Sciatic nerve (tissue), 2 donors: ENCODE measurements at regions not wholly inside any gene's neighbourhood (a gene's known extent, or its start where the extent isn't known, plus 50 kb on each side); places are given as distances from the start of the nearest gene placed in this dataset.

Experiments used
- ATAC-seq: fragments of 200-7000 bp; cut with Tn5 transposase; one replicate; pipeline ENCODE4 v1.9.1; 2020; ENCODE audit warnings: mild to moderate bottlenecking, moderate library complexity
- DNase-seq: peaks from one replicate; pipeline ENCODE4 v3.0.0-alpha.2; 2020; ENCODE audit warnings: low spot score
- intact Hi-C: fragments of 100-400 bp; cut with DNase I; formaldehyde crosslinking; loops from one replicate; pipeline ENCODE4 v1.14.2; 2022
- donor health status: DM: no; HTN: no; CAD: no.
- donor health status: DM: no; HTN: no; CAD: no.

DNA sequence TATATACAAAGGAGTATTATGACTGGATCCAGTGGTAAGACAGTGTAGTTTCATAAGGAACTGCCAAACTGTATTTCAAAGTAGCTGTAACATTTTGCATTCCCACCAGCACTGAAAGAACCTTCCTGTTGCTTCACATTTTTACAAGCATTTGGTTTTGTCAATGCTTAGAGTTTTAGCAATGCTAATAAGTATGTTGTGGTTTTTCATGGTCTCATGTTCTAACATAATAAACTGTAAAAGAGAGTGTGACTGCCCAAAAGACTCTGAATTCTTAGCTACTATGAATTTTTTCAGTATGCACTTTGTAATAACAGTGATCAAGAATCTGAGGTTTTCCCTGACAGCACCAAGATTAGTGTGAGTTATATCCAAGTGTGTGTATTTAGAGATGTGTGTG is 604.2 kb downstream of the XIRP2 start:
- ATAC-seq, result no peak
- DNase-seq, result no peak
- intact Hi-C loops, result no loop called here

DNA sequence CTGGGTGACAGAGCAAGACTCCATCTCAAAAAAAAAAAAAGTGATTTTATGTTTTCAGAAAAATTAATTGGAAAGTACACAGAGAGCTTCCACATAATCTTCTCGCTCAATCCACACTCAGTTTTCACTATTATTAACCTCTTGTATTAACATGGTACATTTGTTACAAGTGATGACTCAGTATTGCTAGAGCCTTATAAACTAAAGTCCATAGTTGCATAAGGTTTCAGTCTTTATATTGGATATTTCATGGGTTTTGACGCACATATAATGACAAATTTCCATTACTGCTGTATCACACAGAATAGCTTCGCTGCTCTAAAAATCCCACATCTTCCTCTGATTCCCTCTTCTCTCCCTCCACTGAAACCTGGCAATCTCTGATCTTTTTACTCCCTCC is 603.5 kb downstream of the XIRP2 start:
- DNase-seq, result no peak
- intact Hi-C loops, result no loop called here
- no peak for ATAC-seq

DNA sequence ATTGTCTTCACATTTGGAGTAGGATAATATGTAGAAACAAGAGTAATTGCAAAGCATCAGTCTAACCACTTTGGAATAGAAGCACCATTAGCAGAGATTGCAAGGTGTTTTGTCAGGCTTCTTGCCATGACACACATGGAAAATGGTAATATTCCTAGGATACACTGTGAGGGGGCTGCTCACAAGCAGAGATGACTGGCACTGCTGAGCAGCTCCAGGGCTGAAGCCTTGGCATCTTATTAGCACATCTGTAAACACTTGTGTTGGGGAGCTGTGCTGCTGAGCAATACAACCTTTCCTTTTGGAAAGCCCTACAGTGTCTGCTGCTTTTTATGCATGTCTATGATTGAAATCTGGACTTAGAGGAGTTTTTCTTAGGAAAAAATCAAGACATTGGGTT is 602.2 kb downstream of the XIRP2 start:
- DNase-seq, result no peak
- ATAC-seq, result peak; percentile 59
- intact Hi-C loops, result no loop called here

DNA sequence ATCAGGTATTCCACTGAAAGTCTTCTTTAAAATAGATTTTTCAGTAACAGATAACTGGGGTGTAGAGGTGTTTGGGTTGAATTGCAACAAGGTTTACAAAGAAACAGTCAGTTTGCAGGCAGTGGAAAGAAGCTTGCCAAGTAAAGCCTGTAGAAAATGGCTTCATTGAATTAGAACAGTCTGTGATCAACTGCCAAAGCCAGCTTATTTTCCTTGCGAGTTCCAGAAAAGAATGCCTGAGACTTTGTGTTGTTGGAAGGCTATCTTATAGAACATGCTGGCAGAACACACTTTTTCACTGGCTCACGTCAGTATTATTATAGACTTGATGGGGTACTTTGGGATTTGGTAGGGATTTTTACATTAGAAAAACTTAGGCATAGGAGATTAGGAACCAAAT is 601.0 kb downstream of the XIRP2 start:
- no peak for ATAC-seq
- intact Hi-C loops, result no loop called here
- no peak for DNase-seq

DNA sequence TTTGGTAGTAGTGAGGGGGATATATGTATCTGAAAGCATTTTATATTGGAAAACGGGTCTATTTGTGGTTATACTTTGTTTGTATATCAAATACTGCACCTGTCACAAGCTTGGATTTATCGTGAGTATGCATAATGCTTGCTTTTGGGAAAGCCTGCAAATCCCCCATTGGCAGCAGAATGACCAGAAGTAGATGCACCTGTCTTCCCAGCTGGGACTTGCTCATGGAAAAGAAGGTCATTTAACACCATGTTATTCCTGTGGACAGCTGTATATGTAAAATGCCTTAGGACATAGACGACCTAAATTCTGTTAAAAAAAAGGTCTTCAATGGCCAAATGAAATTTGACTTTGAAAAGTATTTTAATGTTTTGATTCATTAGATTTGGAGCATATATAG is 599.4 kb downstream of the XIRP2 start:
- DNase-seq (no peak), ATAC-seq (no peak)
- intact Hi-C loops, result no loop called here

DNA sequence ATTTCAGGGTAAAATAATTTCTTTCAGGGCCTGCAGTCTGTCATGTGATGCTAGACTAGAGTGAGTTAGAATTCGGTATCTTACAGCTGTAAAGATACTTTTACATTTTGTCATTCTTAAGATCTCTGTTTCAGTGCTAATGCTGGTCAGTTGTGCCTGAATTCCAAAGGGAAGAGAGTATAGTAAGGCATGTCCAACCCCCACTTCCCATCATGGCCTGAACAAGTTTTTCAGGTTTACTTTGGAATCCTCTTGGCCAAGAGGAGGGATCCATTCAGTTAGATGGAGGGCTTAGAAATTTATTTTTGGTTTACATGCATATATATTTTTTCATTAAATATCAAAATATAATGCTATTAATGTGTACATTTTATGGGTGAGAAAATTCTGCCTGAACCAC is 596.6 kb downstream of the XIRP2 start:
- intact Hi-C loops, result no loop called here
- no peak for ATAC-seq

DNA sequence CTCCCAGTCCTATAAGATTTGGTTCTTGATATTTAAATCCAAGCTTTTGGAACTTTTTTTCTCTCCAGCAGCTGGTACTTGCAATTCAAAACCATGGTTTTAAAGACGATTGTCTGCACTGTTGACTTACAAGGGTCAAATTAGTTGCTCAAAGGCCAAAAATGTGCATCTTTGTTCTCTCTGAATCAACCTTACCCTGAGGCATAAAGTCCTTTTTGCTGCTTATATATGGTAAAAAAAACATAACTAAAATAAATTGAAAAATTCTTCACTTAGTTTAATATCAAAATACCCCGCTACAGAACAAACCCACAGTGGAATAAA is 592.7 kb downstream of the XIRP2 start:
- DNase-seq (no peak), ATAC-seq (no peak)
- intact Hi-C loops, result no loop called here

More for the DNA sequence above, 596.6 kb downstream of the XIRP2 start:
- DNase-seq, result no peak

DNA sequence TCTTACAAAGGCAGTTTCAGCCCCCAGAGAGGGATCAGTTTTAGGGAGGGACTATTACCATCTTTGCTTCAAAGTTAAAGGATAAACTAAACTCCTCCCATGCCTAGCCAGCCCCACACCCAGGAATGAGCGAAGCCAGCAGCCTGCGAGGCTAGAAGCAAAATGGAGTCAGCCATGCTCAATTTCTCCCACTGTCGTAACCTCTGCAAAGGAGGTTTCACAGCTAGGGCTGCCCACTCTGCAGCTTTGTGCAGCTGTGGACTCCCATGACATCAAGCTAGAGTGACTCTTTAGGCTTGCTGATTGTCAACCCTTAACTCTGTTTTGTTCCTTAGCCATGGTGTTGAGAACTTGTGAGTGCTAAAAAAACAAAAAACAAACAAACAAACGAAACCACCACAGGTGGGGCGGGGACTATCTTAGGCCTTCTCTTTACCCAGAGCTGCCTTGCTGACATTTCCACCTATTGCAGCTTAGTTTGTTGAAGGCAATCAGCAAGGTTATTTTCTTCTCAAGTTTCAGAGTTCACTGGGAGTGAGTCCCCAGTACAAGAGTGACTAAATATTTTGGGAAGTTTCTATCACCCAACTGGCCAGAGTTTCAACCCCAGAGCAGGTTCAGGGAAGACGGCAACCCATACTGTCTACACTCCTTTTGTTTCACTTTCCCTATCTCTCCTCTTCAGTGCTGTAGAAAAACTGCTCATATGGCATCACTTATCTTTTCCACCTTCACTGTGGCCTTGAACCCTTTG is 592.1 kb downstream of the XIRP2 start:
- ATAC-seq (peak; percentile 70), DNase-seq (no peak)
- intact Hi-C loops, result no loop called here

DNA sequence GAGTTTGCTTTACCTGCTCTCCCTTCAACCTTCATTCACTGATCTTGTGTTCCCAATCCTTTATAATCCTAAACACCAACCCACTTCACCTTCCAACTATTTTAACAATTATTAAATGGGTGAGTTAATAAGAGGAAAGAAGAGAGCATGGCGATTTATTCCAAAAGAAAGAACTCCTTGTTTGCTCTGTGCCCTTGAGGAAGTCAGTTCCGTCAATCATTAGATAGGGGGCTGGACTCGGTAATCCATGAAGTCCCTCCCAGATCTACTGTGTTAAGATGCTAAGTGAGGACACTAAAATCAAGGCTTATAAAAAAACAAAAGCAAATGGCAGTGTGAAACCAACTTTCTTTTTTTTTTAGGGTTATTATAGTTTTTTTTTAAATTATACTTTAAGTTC is 589.9 kb downstream of the XIRP2 start:
- no peak for DNase-seq
- intact Hi-C loops, result no loop called here
- ATAC-seq, result no peak

DNA sequence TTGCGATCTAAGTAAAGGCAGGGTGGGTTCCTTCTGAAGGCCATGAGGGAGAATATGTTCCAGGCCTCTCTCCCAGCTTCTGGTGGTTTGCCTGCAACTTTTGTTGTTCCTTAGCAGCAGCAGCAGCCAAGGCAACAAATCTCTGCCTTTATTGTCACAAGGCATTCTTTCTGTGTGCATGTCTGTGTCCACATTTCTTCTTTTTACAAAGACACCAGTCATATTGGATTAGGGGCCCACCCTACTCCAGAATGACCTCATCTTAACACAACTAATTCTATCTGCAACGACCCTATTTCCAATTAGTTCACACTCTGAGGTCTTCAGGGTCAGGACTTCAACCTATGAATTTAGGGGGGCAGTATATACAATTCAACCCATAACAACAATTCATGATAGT is 587.5 kb downstream of the XIRP2 start:
- intact Hi-C loops, result no loop called here
- no peak for ATAC-seq
- no peak for DNase-seq

DNA sequence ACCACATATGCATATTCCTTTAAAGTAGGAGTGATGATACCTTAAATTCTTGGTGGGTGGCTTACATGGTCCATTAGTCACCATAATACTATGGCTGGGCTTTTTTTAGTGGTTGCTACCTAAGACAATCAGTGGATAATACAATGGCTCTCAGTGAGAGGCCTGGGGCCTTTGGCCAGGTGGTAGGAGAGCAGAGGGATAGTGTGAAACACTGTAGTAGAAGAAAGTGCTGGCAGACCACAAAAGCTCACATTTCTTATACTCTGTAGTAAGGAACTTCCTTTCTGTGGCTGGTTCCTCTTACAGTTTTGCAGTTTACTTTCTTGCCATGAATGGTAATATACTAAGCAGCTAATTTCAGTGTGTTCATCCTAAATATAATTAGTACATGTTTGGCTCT is 583.5 kb downstream of the XIRP2 start:
- intact Hi-C loops, result no loop called here
- ATAC-seq (no peak), DNase-seq (no peak)

DNA sequence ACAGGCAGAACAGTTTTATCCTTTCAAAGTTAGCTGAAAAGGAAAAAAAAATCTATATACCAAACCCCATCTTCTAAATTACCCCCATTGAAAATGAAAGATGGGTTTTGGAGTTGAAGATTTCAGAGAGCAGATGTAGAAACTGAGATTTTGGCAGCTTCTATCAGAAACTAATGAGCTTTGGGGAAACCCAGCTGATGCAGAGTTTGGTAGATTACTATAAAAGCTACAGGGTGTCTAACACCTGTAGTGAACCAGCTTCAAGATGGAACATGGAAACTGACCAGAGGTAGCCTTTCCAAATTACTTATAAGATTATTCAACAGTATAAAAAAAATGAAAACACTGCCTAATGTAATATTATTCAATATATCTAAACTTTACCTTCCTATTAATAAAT is 583.1 kb downstream of the XIRP2 start:
- intact Hi-C loops, result no loop called here
- ATAC-seq, result no peak

DNA sequence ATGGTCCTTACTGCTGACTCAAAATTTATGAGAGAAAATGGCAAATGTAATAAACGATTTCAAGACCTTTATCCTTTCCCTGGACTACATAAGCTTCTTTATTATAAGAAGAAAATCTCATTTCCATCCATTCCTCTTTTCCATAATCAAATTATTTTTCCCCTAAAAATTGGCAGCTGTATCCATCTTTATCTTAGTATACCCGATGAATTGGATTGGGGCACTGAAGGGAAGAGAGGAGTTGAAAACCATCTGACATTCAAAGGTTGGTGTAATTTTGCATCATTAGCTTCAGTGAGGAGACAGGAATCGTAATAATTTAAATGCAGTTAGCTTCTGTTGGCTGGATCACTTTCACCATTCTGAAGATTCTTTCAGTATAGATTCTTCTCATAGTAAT is 574.1 kb downstream of the XIRP2 start:
- no peak for ATAC-seq
- no peak for DNase-seq
- intact Hi-C loops, result no loop called here

More for the DNA sequence above, 583.1 kb downstream of the XIRP2 start:
- DNase-seq, result no peak

DNA sequence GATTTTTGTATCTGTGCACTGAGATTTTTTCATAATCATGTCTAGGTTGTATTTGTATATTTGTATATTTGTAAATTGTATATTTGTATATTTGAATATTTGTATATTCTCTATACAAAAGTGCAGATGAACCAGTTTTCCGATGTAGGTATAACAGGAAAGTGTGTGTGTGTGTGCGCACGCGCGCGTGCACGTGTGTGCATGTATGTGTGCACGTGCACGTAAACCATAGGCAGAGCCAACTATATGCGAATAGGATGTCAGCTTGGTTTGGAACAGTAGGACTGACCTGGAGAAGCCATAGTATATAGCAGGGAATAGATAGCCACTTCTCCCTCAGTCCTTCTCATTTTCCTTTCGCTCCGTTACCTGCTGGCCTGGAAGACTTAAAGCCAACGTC is 565.8 kb downstream of the XIRP2 start:
- no peak for DNase-seq

DNA sequence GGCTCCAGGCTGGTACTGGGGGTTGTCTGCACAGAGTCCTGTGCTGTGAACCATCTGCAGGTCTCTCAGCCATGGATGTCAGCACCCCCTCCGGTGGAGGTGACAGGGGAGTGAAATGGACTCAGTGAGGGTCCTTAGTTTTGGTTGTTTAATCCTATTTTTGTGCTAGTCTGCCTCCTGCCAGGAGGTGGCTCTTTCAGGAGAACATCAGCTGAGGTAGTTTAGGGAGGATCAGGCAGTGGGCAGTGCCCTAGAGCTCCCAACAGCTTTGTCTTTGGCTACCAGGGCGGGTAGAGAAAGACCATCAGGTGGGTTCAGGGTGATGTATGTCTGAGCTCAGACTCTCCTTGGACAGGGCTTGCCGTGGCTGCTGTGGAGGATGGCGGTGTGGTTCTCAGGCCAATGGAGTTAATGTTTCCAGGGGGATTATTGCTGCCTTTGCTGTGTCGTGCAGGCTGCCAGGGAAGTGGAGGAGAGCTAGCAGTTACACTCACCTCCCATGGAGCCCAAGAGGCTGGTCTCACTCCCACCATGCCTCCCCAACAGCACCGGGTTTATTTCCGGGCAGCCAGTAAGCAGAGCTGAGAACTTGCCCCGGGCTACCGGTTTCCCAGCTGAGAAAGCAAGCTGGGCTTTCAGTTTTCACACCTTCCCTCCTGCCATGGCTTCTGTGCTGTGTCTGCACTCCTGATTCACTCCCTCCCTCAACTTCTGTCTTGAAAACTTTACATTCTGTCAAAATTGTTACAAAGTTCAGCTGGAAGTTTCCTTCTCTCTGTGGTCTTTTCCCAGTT is 563.4 kb downstream of the XIRP2 start:
- intact Hi-C loops, result no loop called here
- ATAC-seq, result no peak
- DNase-seq, result no peak

More for the DNA sequence above, 565.8 kb downstream of the XIRP2 start:
- intact Hi-C loops, result no loop called here
- ATAC-seq, result no peak

DNA sequence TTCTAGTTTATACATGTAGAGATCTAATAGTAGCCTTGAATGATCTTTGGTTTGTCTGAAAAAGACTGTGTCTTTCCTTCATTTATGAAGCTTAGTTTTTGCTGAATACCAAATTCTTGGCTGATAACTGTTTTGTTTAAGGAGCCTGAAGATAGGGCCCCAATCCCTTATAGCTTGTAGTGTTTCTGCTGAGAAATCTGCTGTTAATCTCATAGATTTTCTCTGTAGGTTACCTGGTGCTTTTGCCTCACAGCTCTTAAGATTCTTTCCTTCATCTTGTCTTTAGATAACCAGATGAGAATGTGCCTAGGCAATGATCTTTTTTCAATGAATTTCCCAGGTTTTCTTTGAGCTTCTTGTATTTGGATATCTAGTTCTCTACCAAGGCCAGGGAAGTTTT is 562.1 kb downstream of the XIRP2 start:
- intact Hi-C loops, result no loop called here
- ATAC-seq (no peak), DNase-seq (no peak)

DNA sequence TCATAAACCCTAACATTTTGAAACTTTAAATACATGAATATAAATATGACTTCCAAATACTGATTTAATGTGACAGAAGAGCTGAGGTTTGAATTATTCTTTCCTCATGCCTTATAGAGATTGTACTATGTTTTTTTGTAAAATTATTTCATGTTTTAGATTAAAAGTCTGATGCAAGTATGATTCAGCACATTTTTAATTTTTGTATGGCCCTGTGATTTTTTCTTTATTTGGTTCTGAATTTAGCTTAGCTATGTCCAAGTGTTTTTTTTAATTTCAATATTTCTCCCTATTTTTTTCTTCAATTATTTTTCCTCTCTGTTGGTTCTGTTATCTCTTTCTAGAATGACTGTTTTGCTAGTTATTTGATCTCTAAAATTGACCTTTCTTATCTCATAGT is 552.1 kb downstream of the XIRP2 start:
- DNase-seq, result no peak
- no peak for ATAC-seq
- intact Hi-C loops, result no loop called here

DNA sequence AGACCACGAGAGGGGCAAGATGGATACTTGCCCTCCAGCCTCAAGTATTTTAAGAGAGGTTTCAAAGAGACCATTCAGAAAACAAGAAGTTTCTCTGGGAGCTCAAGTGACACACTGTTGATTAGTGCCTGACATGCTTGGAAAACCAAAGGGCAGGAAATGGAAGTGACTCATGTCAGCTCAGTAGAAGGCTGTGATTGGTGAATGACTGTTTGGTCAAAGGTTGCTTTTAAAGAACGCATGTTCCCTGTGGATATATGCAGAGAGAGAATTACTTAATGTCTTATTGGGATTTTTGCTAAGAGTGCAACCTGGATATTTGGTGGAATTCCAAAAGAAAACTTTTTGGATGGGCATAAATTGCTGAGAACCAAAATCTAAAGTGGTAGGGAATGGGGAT is 549.9 kb downstream of the XIRP2 start:
- no peak for ATAC-seq

DNA sequence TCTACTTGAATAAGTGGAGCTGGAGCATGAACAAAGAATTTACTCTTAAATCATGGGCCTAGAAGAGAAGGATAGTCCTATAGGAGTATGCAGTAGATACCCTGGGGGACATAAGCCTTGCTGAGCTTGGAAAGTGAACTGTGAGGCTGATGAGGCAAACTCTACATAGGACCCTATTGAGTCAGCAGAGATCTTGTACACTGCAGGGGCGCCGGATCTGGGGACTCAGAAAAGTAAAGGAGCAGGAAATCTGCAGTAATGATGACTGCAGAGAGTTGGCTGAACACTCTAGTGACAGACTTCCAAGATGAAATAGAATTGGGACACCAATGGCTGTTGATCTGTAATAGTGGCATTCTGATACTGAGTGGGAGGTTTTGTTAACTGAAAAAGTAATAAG is 543.7 kb downstream of the XIRP2 start:
- DNase-seq, result no peak
- intact Hi-C loops, result no loop called here
- no peak for ATAC-seq

More for the DNA sequence above, 549.9 kb downstream of the XIRP2 start:
- intact Hi-C loops, result no loop called here
- DNase-seq, result no peak

DNA sequence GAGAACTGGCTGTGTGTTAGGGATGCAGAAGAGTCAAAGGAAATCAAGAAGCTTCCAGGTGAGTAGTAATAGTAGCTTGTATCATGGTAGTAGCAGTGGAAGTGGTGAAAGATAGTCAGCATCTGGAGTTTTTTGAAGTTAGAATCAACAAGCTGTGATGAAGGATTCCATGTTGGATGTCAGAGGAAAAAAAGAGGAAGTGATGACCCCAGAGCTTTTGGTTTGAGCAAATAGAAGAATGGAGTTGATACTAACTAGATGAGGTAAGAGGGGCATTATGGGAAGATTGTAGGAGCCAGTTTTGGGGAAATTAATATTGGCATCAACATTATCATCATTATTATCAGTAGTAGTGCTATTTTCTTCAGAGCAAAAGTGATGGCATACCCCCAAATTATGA is 542.2 kb downstream of the XIRP2 start:
- intact Hi-C loops, result no loop called here
- ATAC-seq, result no peak

More for the DNA sequence above, 542.2 kb downstream of the XIRP2 start:
- no peak for DNase-seq
